ENCODE measurements at regions not wholly inside any gene's neighbourhood (a gene's known extent, or its start where the extent isn't known, plus 50 kb on each side); places are given as distances from the start of the nearest gene placed in this dataset.

DNA sequence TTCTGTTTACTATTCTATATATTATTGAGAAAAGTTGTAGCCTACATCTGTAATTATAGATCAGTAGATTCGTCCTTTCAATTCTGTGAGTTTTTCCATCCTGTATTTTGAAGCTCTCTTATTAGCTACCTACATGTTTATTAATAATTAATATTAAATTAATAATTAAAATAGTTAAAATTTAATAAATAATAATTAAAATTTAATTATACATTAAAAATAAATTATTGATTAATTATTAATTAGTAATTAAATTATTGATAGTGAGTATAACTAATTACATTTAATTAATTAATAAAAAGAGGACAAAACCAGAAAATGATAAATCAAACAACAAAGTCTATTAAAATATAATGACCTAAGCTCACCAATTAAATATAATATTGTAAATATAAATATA lies 606.6 kb upstream of the ROBO1 start:
- POLR2A ChIA-PET: no interaction called here
- H3K9me3 ChIP-seq: no peaks in the 10 kb centered on the region; the same call in 2 of the 3 replicates
- no peaks in the 10 kb centered on the region for H3K4me1 ChIP-seq
- no peak for TF ChIP-seq CBX2 (IDR thresholded peaks at IDR 0.05; ENCODE audit: borderline replicate concordance, low read depth)
- TF ChIP-seq KDM5A (IDR thresholded peaks at IDR 0.05): no peak
- no peak for TF ChIP-seq PHF8 (IDR thresholded peaks at IDR 0.05; ENCODE audit: borderline replicate concordance, low read depth)
- TF ChIP-seq, protein P1, sequence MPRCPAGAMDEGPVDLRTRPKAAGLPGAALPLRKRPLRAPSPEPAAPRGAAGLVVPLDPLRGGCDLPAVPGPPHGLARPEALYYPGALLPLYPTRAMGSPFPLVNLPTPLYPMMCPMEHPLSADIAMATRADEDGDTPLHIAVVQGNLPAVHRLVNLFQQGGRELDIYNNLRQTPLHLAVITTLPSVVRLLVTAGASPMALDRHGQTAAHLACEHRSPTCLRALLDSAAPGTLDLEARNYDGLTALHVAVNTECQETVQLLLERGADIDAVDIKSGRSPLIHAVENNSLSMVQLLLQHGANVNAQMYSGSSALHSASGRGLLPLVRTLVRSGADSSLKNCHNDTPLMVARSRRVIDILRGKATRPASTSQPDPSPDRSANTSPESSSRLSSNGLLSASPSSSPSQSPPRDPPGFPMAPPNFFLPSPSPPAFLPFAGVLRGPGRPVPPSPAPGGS (IDR thresholded peaks at IDR 0.05): no peak
- TF ChIP-seq, protein P2, sequence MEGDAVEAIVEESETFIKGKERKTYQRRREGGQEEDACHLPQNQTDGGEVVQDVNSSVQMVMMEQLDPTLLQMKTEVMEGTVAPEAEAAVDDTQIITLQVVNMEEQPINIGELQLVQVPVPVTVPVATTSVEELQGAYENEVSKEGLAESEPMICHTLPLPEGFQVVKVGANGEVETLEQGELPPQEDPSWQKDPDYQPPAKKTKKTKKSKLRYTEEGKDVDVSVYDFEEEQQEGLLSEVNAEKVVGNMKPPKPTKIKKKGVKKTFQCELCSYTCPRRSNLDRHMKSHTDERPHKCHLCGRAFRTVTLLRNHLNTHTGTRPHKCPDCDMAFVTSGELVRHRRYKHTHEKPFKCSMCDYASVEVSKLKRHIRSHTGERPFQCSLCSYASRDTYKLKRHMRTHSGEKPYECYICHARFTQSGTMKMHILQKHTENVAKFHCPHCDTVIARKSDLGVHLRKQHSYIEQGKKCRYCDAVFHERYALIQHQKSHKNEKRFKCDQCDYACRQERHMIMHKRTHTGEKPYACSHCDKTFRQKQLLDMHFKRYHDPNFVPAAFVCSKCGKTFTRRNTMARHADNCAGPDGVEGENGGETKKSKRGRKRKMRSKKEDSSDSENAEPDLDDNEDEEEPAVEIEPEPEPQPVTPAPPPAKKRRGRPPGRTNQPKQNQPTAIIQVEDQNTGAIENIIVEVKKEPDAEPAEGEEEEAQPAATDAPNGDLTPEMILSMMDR (IDR thresholded peaks at IDR 0.05): no peak
- TF ChIP-seq, protein P3, sequence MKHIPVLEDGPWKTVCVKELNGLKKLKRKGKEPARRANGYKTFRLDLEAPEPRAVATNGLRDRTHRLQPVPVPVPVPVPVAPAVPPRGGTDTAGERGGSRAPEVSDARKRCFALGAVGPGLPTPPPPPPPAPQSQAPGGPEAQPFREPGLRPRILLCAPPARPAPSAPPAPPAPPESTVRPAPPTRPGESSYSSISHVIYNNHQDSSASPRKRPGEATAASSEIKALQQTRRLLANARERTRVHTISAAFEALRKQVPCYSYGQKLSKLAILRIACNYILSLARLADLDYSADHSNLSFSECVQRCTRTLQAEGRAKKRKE (CRISPR knock-in tag; IDR thresholded peaks at IDR 0.05; ENCODE audit: low read depth): no peak
- TF ChIP-seq RARB (CRISPR knock-in tag; IDR thresholded peaks at IDR 0.05): no peak
- FAIRE-seq (no peak), DNase-seq (ENCODE audit: low read depth in 1 of 2, low spot score in 1 of 2) (no peak), ATAC-seq (no peak)
- no peak overlapping the region for H3K27ac ChIP-seq
- no peak overlapping the region for H3K4me2 ChIP-seq
- WGBS (ENCODE audit: missing lambda C conversion rate): 29% methylated on average over 1 of the region's 1 CpG
- H3K4me3 ChIP-seq: no peak overlapping the region
- CTCF ChIA-PET: no interaction called here

DNA sequence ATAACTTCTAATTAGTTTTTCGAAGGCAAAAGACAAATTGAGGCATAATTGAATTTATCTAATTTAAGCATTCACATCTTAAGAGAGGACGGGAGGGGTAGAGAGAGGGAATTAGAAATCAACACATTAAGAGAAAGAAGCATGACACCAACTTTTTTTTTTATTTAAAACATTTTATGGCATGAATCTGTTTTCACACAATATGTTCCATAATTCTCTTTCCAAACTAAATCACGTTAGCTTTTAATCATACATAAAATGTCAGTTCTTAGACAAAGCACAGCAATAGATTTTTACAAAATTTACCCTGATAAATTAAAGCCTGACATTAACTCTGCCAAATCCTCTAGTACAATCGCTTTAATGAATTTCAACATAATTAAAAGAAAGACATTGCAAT lies 600.8 kb upstream of the ROBO1 start:
- Histone ChIP-seq H3K9me3 (no peaks in the 10 kb centered on the region), H3K4me3 (no peak overlapping the region), H3K27ac (no peak overlapping the region), H3K4me2 (no peak overlapping the region), H3K4me1 (no peaks in the 10 kb centered on the region)
- TF ChIP-seq KDM5A (IDR thresholded peaks at IDR 0.05): no peak
- no peak for TF ChIP-seq JUN (IDR thresholded peaks at IDR 0.05)
- no peak for TF ChIP-seq MAFK (IDR thresholded peaks at IDR 0.05; ENCODE audit: partially characterized antibody)
- TF ChIP-seq, protein P4, sequence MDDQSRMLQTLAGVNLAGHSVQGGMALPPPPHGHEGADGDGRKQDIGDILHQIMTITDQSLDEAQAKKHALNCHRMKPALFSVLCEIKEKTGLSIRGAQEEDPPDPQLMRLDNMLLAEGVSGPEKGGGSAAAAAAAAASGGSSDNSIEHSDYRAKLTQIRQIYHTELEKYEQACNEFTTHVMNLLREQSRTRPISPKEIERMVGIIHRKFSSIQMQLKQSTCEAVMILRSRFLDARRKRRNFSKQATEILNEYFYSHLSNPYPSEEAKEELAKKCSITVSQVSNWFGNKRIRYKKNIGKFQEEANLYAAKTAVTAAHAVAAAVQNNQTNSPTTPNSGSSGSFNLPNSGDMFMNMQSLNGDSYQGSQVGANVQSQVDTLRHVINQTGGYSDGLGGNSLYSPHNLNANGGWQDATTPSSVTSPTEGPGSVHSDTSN (IDR thresholded peaks at IDR 0.05): no peak
- TF ChIP-seq TP53 (CRISPR knock-in tag; IDR thresholded peaks at IDR 0.05): no peak
- TF ChIP-seq EHMT2 (IDR thresholded peaks at IDR 0.05; ENCODE audit: low read depth): no peak
- TF ChIP-seq HDAC2 (IDR thresholded peaks at IDR 0.05): no peak
- TF ChIP-seq, protein P2 (IDR thresholded peaks at IDR 0.05): no peak
- no peak for TF ChIP-seq HOXA7 (CRISPR knock-in tag; IDR thresholded peaks at IDR 0.05)
- no peak for TF ChIP-seq RCOR1 (IDR thresholded peaks at IDR 0.05; ENCODE audit: low read depth, low read length)
- no peak for TF ChIP-seq TFCP2L1 (CRISPR knock-in tag; IDR thresholded peaks at IDR 0.05)
- no peak for TF ChIP-seq FOSB (CRISPR knock-in tag; IDR thresholded peaks at IDR 0.05)
- ChIA-PET POLR2A (no interaction called here), CTCF (no interaction called here)
- FAIRE-seq (no peak), DNase-seq (ENCODE audit: low read depth in 1 of 2, low spot score in 1 of 2) (no peak), ATAC-seq (no peak)
- WGBS (ENCODE audit: missing lambda C conversion rate): 31% methylated on average over 4 of the region's 4 CpGs

All from A549 (cell line).